Pancreas (tissue), 10 donors: ENCODE measurements at regions not wholly inside any gene's neighbourhood (a gene's known extent, or its start where the extent isn't known, plus 50 kb on each side); places are given as distances from the start of the nearest gene placed in this dataset.
A peak's percentile ranks its signal among the peaks of the same experiment; 100 is the strongest.

Experiments
- ATAC-seq, 4 donors: fragments of 200-7000 bp; cut with Tn5 transposase; one replicate each; pipeline versions ENCODE4 v1.8.0 to v1.9.1; 2020; ENCODE audit warnings: mild to moderate bottlenecking in 4 of 4, moderate library complexity in 4 of 4
- DNase-seq, 6 donors: peaks; one replicate each; pipeline ENCODE4 v3.0.0-alpha.2; 2020
- FAIRE-seq: peaks from 2 replicates; lab custom pipeline; 2012; peaks lifted over from hg19 to GRCh38; lab: Jason Lieb, UNC
- H3K27ac ChIP-seq, 4 donors: fragments of 200-600 bp; sonication (generic); 1 replicate in 3 of 4; 2 replicates in 1 of 4; pipeline versions ENCODE4 v1.5.0 to v1.8.0; 2020
- H3K27me3 ChIP-seq, 4 donors: fragments of 200-600 bp; one replicate each; pipeline ENCODE4 v1.8.0; 2021
- H3K36me3 ChIP-seq, 3 donors: fragments of 200-600 bp; sonication (generic) in 1 of 3; one replicate each; pipeline versions ENCODE4 v1.5.0 to v1.8.0; 2020 to 2021
- H3K4me1 ChIP-seq, 3 donors: fragments of 200-600 bp; one replicate each; pipeline ENCODE4 v1.8.0; 2021
- H3K4me3 ChIP-seq, 4 donors: fragments of 200-600 bp; sonication (generic) in 2 of 4; one replicate each; pipeline versions ENCODE4 v1.5.0 to v1.8.0; 2020 to 2021
- H3K9me3 ChIP-seq, 4 donors: fragments of 200-600 bp; one replicate each; pipeline ENCODE4 v1.8.0; 2021
- CTCF ChIP-seq, 4 donors: fragments of 200-600 bp; sonication (generic) in 3 of 4; IDR thresholded peaks; one replicate each; pipeline versions ENCODE4 v1.5.0 to v1.8.0; 2021; ENCODE audit warnings: antibody characterized with exemption in 4 of 4
- WGBS, 2 donors: extraction: QIAGEN DNeasy Blood & Tissue Kit; methylation state at CpG; one replicate each; pipeline ENCODE4 v1.1.7; 2013; 5-methylcytosine and 5-hydroxymethylcytosine counted together
- intact Hi-C, 3 donors: fragments of 100-400 bp; cut with DNase I; formaldehyde crosslinking; loops; one replicate each; pipeline versions ENCODE4 v1.11.1 to v1.14.2; 2022
- donor health status: healthy with polysubstance abuse.
- donor health status: DM: no; HTN: no; CAD: no; lungs with moderate emphysema.
- donor health status: DM: no; HTN: no; CAD: no.
- donor health status: control.
- donor health status: control.
- donor health status: Bipolar disorder and iron deficiency.
- donor health status: DM: yes; HTN: yes; CAD: no.
- donor health status: DM: no; HTN: no; CAD: no.
- donor health status: DM: no; HTN: no; CAD: no.
- donor health status: DM: yes; HTN: yes; CAD: no.

GRCh38 chr13:18993884-18994660 lies 187.6 kb downstream of the TUBA3C start:
- no peak overlapping the region for H3K4me3 ChIP-seq
- H3K36me3 ChIP-seq = no peaks in the 10 kb centered on the region
- TF ChIP-seq CTCF (IDR thresholded peaks at IDR 0.05) = no peak
- DNase-seq (peak; percentile 57 to 82 (median 72)), ATAC-seq (peak; percentile 64 to 81 (median 72)), FAIRE-seq (no peak)
- peaks cover 0 to 22% (median 11%) of the 10 kb centered on the region in 3 donors for H3K4me1 ChIP-seq
- H3K9me3 ChIP-seq = no peaks in the 10 kb centered on the region
- H3K27me3 ChIP-seq = no peaks in the 10 kb centered on the region
- intact Hi-C loops = no loop called here
- 27 to 40% methylated on average over 2 of the region's 2 CpGs for WGBS, 2 donors
- H3K27ac ChIP-seq = peak overlapping the region in 3 of 4 donors; percentile 49 to 67 (median 66)

GRCh38 chr13:18992791-18993190 lies 188.8 kb downstream of the TUBA3C start:
- no peak for TF ChIP-seq CTCF (IDR thresholded peaks at IDR 0.05)
- intact Hi-C loops = no loop called here
- H3K36me3 ChIP-seq = no peaks in the 10 kb centered on the region
- peaks cover 0 to 22% (median 11%) of the 10 kb centered on the region in 3 donors for H3K4me1 ChIP-seq
- DNase-seq (peak; percentile 68 to 88 (median 87)), FAIRE-seq (no peak), ATAC-seq (peak; percentile 69 to 80 (median 76))
- H3K4me3 ChIP-seq = no peak overlapping the region
- H3K27me3 ChIP-seq = no peaks in the 10 kb centered on the region
- no peaks in the 10 kb centered on the region for H3K9me3 ChIP-seq
- H3K27ac ChIP-seq = peak overlapping the region in 1 of 4 donors; percentile 67
- 31 to 44% methylated on average over 1 of the region's 1 CpG for WGBS, 2 donors

DNA sequence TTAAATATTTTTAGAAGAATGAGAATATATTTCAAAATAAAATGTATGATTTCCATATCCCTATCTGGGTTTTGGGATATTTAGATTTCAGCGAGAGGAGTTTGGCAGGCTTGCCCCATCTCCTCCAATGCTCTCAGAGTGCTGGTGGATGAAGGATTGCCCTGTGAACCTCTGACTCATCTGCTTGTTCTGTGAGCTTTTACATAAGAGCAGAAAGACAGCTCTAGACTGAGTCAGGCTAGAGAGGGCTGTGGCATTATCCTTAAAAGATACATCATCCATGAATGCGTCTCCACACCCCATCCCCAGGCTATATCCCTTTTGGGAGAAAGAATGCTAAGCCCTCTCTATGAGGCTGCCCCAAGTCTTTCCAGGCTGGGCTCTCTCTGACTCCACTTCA lies 190.6 kb downstream of the TUBA3C start:
- DNase-seq (no peak), FAIRE-seq (no peak), ATAC-seq (no peak)
- Histone ChIP-seq H3K27me3 (no peaks in the 10 kb centered on the region), H3K27ac (no peak overlapping the region), H3K4me3 (no peak overlapping the region), H3K36me3 (no peaks in the 10 kb centered on the region), H3K9me3 (no peaks in the 10 kb centered on the region), H3K4me1 (peaks cover 0 to 22% (median 11%) of the 10 kb centered on the region in 3 donors)
- intact Hi-C loops = no loop called here
- 92 to 95% methylated on average over 2 of the region's 2 CpGs for whole genome bisulfite sequencing, 2 donors
- no peak for TF ChIP-seq CTCF (IDR thresholded peaks at IDR 0.05)

DNA sequence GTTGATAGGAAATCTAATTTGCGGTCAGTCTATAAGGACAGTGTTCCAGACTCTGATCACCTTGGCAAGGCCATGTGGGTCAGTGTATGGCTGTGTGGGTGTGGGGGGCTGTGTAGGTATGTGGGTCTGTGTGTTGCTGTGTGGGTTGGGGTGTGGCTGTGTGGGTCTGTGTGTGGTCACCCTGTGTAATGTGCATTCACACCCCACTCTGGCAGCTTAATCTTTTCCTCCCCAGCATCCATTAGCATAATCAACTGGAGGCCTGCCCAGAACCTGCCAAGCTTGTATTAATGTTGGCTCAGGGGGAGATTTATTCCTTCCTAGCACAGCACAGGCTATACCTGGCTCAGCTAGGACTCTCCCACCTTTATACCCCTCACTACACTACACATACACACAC lies 203.2 kb downstream of the TUBA3C start:
- TF ChIP-seq CTCF (IDR thresholded peaks at IDR 0.05) = no peak
- intact Hi-C loops = no loop called here
- no peak for FAIRE-seq
- Histone ChIP-seq H3K9me3 (no peaks in the 10 kb centered on the region), H3K27me3 (no peaks in the 10 kb centered on the region), H3K27ac (no peak overlapping the region), H3K36me3 (no peaks in the 10 kb centered on the region), H3K4me3 (no peak overlapping the region), H3K4me1 (peaks cover 0 to 3% (median 0%) of the 10 kb centered on the region in 3 donors)
- 48 to 50% methylated on average over 1 of the region's 1 CpG for WGBS, 2 donors
- ATAC-seq = peak; percentile 82 to 95 (median 94)
- DNase-seq = peak in 3 of 6 donors; percentile 35 to 58 (median 48)

- DNase-seq = no peak
- Histone ChIP-seq H3K27me3 (no peaks in the 10 kb centered on the region), H3K4me1 (peaks cover 0 to 3% (median 0%) of the 10 kb centered on the region in 3 donors), H3K4me3 (no peak overlapping the region), H3K9me3 (no peaks in the 10 kb centered on the region), H3K36me3 (no peaks in the 10 kb centered on the region), H3K27ac (no peak overlapping the region)
- ATAC-seq = no peak
- WGBS, 2 donors = 58 to 66% methylated on average over 5 of the region's 5 CpGs
- TF ChIP-seq CTCF (IDR thresholded peaks at IDR 0.05) = no peak
- intact Hi-C loops = no loop called here
- no peak for FAIRE-seq
Measured at GRCh38 chr13:18977857-18978256, 203.8 kb downstream of the TUBA3C start.
